Fibroblast of pulmonary artery (primary cell): ENCODE measurements at regions not wholly inside any gene's neighbourhood (a gene's known extent, or its start where the extent isn't known, plus 50 kb on each side); places are given as distances from the start of the nearest gene placed in this dataset.

ENCODE experiments used
- DNase-seq: peaks from one replicate; pipeline ENCODE4 v3.0.0-alpha.2; 2010; ENCODE audit warnings: low read depth
- H3K4me3 ChIP-seq: replicated peaks from 2 replicates; pipeline ENCODE4 v1.5.1; 2011; ENCODE audit warnings: low read depth, mild to moderate bottlenecking, control low read depth, low read length, moderate library complexity
- TF ChIP-seq, protein P1 (sequence below): IDR thresholded peaks from 2 replicates; pipeline ENCODE4 v1.5.1; 2011; ENCODE audit warnings: mild to moderate bottlenecking, control low read depth, low read length, inconsistent platforms; ENCODE audit errors: missing control alignments

DNA sequence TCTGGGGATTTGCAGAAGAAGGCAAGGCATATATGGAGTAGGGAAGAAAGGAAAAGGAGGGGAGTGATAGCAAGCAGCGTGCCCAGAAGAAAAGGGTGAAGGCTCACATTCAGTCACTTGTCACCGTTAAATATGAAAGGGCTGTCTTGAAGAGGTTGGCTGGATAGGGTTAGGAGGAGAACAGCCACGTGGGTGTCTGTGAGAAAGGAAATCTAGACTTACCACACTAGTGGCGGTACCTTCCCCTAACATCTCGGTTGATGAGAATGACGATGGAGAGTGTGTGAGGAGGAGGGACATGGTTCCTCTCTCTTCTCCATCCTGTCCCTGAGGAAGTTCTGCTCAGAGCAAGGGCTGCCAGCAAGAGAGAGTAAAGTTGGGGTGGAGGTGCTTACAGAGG is 74.3 kb upstream of the CCN6 start:
- no peak overlapping the region for H3K4me3 ChIP-seq
- DNase-seq = no peak
- TF ChIP-seq, protein P1, sequence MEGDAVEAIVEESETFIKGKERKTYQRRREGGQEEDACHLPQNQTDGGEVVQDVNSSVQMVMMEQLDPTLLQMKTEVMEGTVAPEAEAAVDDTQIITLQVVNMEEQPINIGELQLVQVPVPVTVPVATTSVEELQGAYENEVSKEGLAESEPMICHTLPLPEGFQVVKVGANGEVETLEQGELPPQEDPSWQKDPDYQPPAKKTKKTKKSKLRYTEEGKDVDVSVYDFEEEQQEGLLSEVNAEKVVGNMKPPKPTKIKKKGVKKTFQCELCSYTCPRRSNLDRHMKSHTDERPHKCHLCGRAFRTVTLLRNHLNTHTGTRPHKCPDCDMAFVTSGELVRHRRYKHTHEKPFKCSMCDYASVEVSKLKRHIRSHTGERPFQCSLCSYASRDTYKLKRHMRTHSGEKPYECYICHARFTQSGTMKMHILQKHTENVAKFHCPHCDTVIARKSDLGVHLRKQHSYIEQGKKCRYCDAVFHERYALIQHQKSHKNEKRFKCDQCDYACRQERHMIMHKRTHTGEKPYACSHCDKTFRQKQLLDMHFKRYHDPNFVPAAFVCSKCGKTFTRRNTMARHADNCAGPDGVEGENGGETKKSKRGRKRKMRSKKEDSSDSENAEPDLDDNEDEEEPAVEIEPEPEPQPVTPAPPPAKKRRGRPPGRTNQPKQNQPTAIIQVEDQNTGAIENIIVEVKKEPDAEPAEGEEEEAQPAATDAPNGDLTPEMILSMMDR = no peak

DNA sequence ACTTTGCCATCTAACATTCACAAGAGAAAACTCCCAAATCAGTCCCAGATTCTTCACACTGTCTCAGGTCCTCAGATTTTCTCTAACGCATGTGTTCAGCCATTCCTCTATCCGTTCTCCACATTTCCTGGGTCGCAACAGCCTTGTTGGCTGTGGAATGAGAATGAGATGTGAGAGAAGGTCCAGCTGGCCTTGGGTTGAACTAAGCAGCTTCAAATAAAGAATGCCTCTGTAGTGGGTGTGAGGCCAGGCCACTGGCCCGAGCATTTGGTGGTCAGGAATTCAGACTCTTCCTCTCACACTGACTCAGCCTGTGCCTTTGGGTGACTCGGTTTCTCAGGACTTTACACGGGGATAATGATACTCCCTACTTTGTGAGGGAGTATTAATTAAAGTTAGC is 73.8 kb upstream of the CCN6 start:
- peak; percentile 57 for DNase-seq
- no peak overlapping the region for H3K4me3 ChIP-seq
- TF ChIP-seq, protein P1 = no peak

- TF ChIP-seq, protein P1 = no peak
- no peak for DNase-seq
- no peak overlapping the region for H3K4me3 ChIP-seq
Observed at GRCh38 chr6:111980971-111981840, 72.7 kb upstream of the CCN6 start.

GRCh38 chr6:111982681-111983080 is 71.2 kb upstream of the CCN6 start:
- TF ChIP-seq, protein P1 = no peak
- no peak overlapping the region for H3K4me3 ChIP-seq
- no peak for DNase-seq

DNA sequence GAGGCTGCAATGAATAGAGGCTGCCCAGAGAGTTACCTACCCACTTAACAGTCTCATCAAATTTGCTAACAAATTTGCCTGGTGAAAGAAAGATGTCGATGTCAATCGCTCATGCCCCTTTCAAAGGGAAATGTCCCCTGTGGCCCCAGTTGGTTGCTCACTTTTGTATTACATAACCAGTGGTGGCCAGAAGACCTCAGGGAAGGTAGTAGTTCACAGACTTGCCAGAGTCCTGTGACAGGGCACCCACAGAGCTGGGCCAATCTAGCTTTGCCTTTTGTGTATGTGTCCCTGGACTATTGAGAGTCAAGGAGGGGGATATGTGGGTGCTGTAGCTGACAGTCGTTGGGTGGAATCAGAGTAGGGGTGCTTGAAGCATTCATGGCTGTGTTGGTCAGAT is 70.7 kb upstream of the CCN6 start:
- TF ChIP-seq, protein P1 = no peak
- no peak for DNase-seq
- H3K4me3 ChIP-seq = no peak overlapping the region

DNA sequence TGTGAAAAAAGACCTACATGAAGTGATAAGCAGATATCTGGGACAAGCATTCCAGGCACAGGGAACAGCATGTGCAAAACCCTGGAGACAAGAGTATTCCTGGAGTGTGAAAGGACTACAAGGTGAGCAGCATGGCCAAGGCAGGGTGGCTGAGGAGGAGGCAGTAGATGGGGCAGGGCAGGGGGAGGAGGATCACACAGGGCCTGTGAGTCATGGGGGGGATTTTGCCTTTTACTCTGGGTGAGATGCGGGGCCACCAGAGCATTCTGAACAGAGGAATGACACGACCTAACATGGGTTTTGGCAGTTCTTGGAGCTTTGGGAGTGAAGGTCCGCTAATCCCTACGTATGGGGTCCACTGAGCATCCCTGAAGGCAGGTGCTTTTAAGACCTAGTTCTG is 69.8 kb upstream of the CCN6 start:
- H3K4me3 ChIP-seq = no peak overlapping the region
- DNase-seq = no peak
- TF ChIP-seq, protein P1 = no peak

GRCh38 chr6:111984516-111985201 is 69.2 kb upstream of the CCN6 start:
- TF ChIP-seq, protein P1 = no peak
- H3K4me3 ChIP-seq = no peak overlapping the region
- DNase-seq = no peak
